ES-I3 (cell line): ENCODE measurements at regions not wholly inside any gene's neighbourhood (a gene's known extent, or its start where the extent isn't known, plus 50 kb on each side); places are given as distances from the start of the nearest gene placed in this dataset.

Experiments used
- H3K36me3 ChIP-seq: 2 replicates; pipeline ENCODE4 v1.6.1; 2013; ENCODE audit warnings: mild to moderate bottlenecking, low read length, control low read depth, moderate library complexity; ENCODE audit not compliant: insufficient read depth
- H3K4me1 ChIP-seq: 2 replicates; pipeline ENCODE4 v1.6.1; 2013; ENCODE audit warnings: mild to moderate bottlenecking, control low read depth, low read length; ENCODE audit not compliant: insufficient read depth
- H3K9ac ChIP-seq: 2 replicates; pipeline ENCODE4 v1.6.1; 2013; ENCODE audit warnings: low read depth, mild to moderate bottlenecking, low read length, moderate library complexity
- H3K9me3 ChIP-seq: 2 replicates; pipeline ENCODE4 v1.6.1; 2013; ENCODE audit warnings: mild to moderate bottlenecking, low read length, moderate library complexity; ENCODE audit not compliant: control insufficient read depth, insufficient read depth

GRCh38 chr6:98463038-98464000 lies 371.1 kb upstream of the POU3F2 start:
- H3K36me3 ChIP-seq = no peaks in the 10 kb centered on the region

GRCh38 chr6:98467091-98467490 lies 367.3 kb upstream of the POU3F2 start:
- no peaks in the 10 kb centered on the region for H3K36me3 ChIP-seq
- no peaks in the 10 kb centered on the region for H3K9me3 ChIP-seq
- no peak overlapping the region for H3K9ac ChIP-seq
- no peaks in the 10 kb centered on the region for H3K4me1 ChIP-seq

More at GRCh38 chr6:98463038-98464000, 371.1 kb upstream of the POU3F2 start:
- Histone ChIP-seq H3K9ac (no peak overlapping the region), H3K9me3 (no peaks in the 10 kb centered on the region), H3K4me1 (no peaks in the 10 kb centered on the region)

- Histone ChIP-seq H3K4me1 (no peaks in the 10 kb centered on the region), H3K9ac (no peak overlapping the region), H3K36me3 (no peaks in the 10 kb centered on the region), H3K9me3 (no peaks in the 10 kb centered on the region)
Measured at GRCh38 chr6:98467902-98468301, 366.5 kb upstream of the POU3F2 start.

- no peak overlapping the region for H3K9ac ChIP-seq
- H3K4me1 ChIP-seq = no peaks in the 10 kb centered on the region
- no peaks in the 10 kb centered on the region for H3K9me3 ChIP-seq
- no peaks in the 10 kb centered on the region for H3K36me3 ChIP-seq
Measured at GRCh38 chr6:98469141-98469540, 365.2 kb upstream of the POU3F2 start.

GRCh38 chr6:98470821-98471220 lies 363.6 kb upstream of the POU3F2 start:
- Histone ChIP-seq H3K36me3 (no peaks in the 10 kb centered on the region), H3K9ac (no peak overlapping the region), H3K4me1 (no peaks in the 10 kb centered on the region), H3K9me3 (no peaks in the 10 kb centered on the region)

- H3K9me3 ChIP-seq = no peaks in the 10 kb centered on the region
- no peaks in the 10 kb centered on the region for H3K4me1 ChIP-seq
- no peaks in the 10 kb centered on the region for H3K36me3 ChIP-seq
- H3K9ac ChIP-seq = no peak overlapping the region
Measured at GRCh38 chr6:98471444-98471843, 362.9 kb upstream of the POU3F2 start.

- Histone ChIP-seq H3K36me3 (no peaks in the 10 kb centered on the region), H3K9ac (no peak overlapping the region), H3K4me1 (no peaks in the 10 kb centered on the region), H3K9me3 (0 out of 2 replicates have a peak, but pooled peaks cover 3% of the 10 kb centered on the region)
Measured at GRCh38 chr6:98477231-98477630, 357.1 kb upstream of the POU3F2 start.

GRCh38 chr6:98484696-98485095 lies 349.7 kb upstream of the POU3F2 start:
- H3K36me3 ChIP-seq = no peaks in the 10 kb centered on the region
- peaks cover 24% of the 10 kb centered on the region for H3K4me1 ChIP-seq
- 0 out of 2 replicates have a peak, but pooled peaks cover 3% of the 10 kb centered on the region for H3K9me3 ChIP-seq
- H3K9ac ChIP-seq = no peak overlapping the region

GRCh38 chr6:98485593-98485992 lies 348.8 kb upstream of the POU3F2 start:
- H3K36me3 ChIP-seq = no peaks in the 10 kb centered on the region
- H3K9ac ChIP-seq = no peak overlapping the region
- H3K9me3 ChIP-seq = no peaks in the 10 kb centered on the region
- peaks cover 24% of the 10 kb centered on the region for H3K4me1 ChIP-seq

GRCh38 chr6:98486057-98486456 lies 348.3 kb upstream of the POU3F2 start:
- Histone ChIP-seq H3K9ac (no peak overlapping the region), H3K4me1 (peaks cover 24% of the 10 kb centered on the region), H3K9me3 (no peaks in the 10 kb centered on the region), H3K36me3 (no peaks in the 10 kb centered on the region)

- Histone ChIP-seq H3K9me3 (no peaks in the 10 kb centered on the region), H3K4me1 (peaks cover 24% of the 10 kb centered on the region), H3K36me3 (no peaks in the 10 kb centered on the region)
Measured at GRCh38 chr6:98487612-98488011, 346.8 kb upstream of the POU3F2 start.

GRCh38 chr6:98498144-98498775 lies 336.1 kb upstream of the POU3F2 start:
- Histone ChIP-seq H3K36me3 (no peaks in the 10 kb centered on the region), H3K9ac (no peak overlapping the region), H3K4me1 (peaks cover 6% of the 10 kb centered on the region; the same call in 1 of the 2 replicates), H3K9me3 (no peaks in the 10 kb centered on the region)

More at GRCh38 chr6:98487612-98488011, 346.8 kb upstream of the POU3F2 start:
- H3K9ac ChIP-seq = no peak overlapping the region

GRCh38 chr6:98498866-98499265 lies 335.5 kb upstream of the POU3F2 start:
- Histone ChIP-seq H3K9me3 (no peaks in the 10 kb centered on the region), H3K9ac (no peak overlapping the region), H3K4me1 (peaks cover 6% of the 10 kb centered on the region; the same call in 1 of the 2 replicates)

GRCh38 chr6:98514073-98514720 lies 320.2 kb upstream of the POU3F2 start:
- H3K9ac ChIP-seq = no peak overlapping the region
- no peaks in the 10 kb centered on the region for H3K9me3 ChIP-seq
- H3K36me3 ChIP-seq = no peaks in the 10 kb centered on the region
- no peaks in the 10 kb centered on the region for H3K4me1 ChIP-seq

More at GRCh38 chr6:98498866-98499265, 335.5 kb upstream of the POU3F2 start:
- H3K36me3 ChIP-seq = no peaks in the 10 kb centered on the region
